NT2/D1 (cell line): ENCODE measurements at regions not wholly inside any gene's neighbourhood (a gene's known extent, or its start where the extent isn't known, plus 50 kb on each side); places are given as distances from the start of the nearest gene placed in this dataset.

Experiments
- SUZ12 ChIP-seq: IDR thresholded peaks from 2 replicates; pipeline ENCODE4 v1.6.1; 2011; ENCODE audit not compliant: insufficient read length, insufficient read depth; ENCODE audit errors: extremely low read depth
- YY1 ChIP-seq: IDR thresholded peaks from 2 replicates; pipeline ENCODE4 v1.6.1; 2011; ENCODE audit not compliant: insufficient read length, insufficient read depth
- ZNF274 ChIP-seq: IDR thresholded peaks from 2 replicates; pipeline ENCODE4 v1.6.1; 2011; ENCODE audit warnings: mild to moderate bottlenecking, low read depth, low read length

DNA sequence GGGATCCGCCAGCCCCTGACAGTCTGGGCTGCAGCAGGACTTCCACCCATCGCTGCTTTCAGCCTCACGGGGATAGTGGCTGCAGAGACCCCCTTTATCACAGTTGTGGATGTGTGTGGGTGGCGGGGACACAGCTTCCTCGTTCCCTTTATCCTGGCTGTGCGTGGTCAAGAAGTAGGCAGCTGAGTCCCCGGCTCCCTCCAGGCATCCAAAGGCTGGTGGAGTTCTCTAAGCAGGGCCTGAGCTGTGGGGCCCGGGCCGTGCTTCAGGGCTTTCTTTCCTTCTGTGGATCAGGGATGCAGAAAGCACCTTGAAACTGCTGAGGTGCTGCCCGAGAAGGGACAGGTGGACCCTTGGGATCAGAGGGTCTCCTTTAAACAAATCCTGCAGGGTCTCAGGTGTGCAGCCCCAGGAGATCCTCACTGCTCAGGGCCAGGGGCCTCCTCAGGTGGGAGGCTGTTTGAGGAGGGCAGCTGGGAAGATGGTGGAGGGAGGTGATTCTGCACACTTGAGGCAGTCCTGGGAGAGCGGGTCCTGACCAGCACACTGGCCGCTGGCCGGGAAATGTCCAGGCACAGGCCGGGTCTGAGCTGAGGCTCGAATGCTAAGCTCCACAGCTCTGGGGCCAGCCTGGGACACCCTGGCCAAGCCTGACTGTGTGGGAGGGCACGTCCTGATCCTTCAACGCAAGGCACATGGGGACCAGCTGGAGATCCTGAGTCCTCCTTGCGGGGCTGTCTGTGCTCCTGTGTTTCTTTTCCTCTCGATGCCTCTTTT, 1024.3 kb downstream of the BRD1 start:
- TF ChIP-seq YY1 (no peak), ZNF274 (no peak), SUZ12 (no peak)
